H9 (cell line): ENCODE measurements at regions not wholly inside any gene's neighbourhood (a gene's known extent, or its start where the extent isn't known, plus 50 kb on each side); places are given as distances from the start of the nearest gene placed in this dataset.

Source experiments
- DNase-seq: peaks from one replicate; pipeline ENCODE4 v3.0.0-alpha.2; 2017
- H2AFZ ChIP-seq: one replicate; pipeline ENCODE4 v1.6.1; 2013; ENCODE audit warnings: mild to moderate bottlenecking, low read length, control low read depth, moderate library complexity
- H2AK5ac ChIP-seq: 2 replicates; pipeline ENCODE4 v1.6.1; 2013; ENCODE audit warnings: low read length, control low read depth, mixed read lengths; ENCODE audit not compliant: insufficient read length
- H2BK120ac ChIP-seq: one replicate; pipeline ENCODE4 v1.6.1; 2013; ENCODE audit warnings: low read depth, mild to moderate bottlenecking, low read length, control low read depth, inconsistent platforms; ENCODE audit not compliant: poor library complexity, severe bottlenecking
- H2BK12ac ChIP-seq: 2 replicates; pipeline ENCODE4 v1.6.1; 2013; ENCODE audit warnings: low read length, control low read depth, mixed read lengths, low read depth; ENCODE audit not compliant: insufficient read length
- H2BK15ac ChIP-seq: 2 replicates; pipeline ENCODE4 v1.6.1; 2013; ENCODE audit warnings: low read depth, low read length, control low read depth
- H2BK20ac ChIP-seq: one replicate; pipeline ENCODE4 v1.6.1; 2013; ENCODE audit warnings: low read depth, mild to moderate bottlenecking, low read length, control low read depth, inconsistent platforms; ENCODE audit not compliant: poor library complexity, severe bottlenecking
- H2BK5ac ChIP-seq: 2 replicates; pipeline ENCODE4 v1.6.1; 2013; ENCODE audit warnings: low read length, control low read depth, mixed read lengths; ENCODE audit not compliant: insufficient read length
- H3K14ac ChIP-seq: 2 replicates; pipeline ENCODE4 v1.6.1; 2013; ENCODE audit warnings: low read length, control low read depth; ENCODE audit not compliant: insufficient read depth
- H3K18ac ChIP-seq: 2 replicates; pipeline ENCODE4 v1.6.1; 2013; ENCODE audit warnings: low read depth, mild to moderate bottlenecking, mixed read lengths, low read length, control low read depth; ENCODE audit not compliant: insufficient read length
- H3K23ac ChIP-seq: 2 replicates; pipeline ENCODE4 v1.6.1; 2013; ENCODE audit warnings: low read length, control low read depth, mixed read lengths, low read depth; ENCODE audit not compliant: insufficient read length
- H3K23me2 ChIP-seq: 2 replicates; pipeline ENCODE4 v1.6.1; 2013; ENCODE audit warnings: low read depth, mild to moderate bottlenecking, mixed read lengths, low read length, control low read depth; ENCODE audit not compliant: insufficient read length, poor library complexity, severe bottlenecking
- H3K27ac ChIP-seq: 2 replicates; pipeline ENCODE4 v1.5.1; 2013; ENCODE audit warnings: low read length, control low read depth, mixed read lengths, low read depth; ENCODE audit not compliant: insufficient read length
- H3K27me3 ChIP-seq: 2 replicates; pipeline ENCODE4 v1.6.1; 2013; ENCODE audit warnings: low read length, control low read depth, inconsistent platforms; ENCODE audit not compliant: insufficient read depth
- H3K4ac ChIP-seq: 2 replicates; pipeline ENCODE4 v1.6.1; 2013; ENCODE audit warnings: low read depth, mild to moderate bottlenecking, control low read depth, inconsistent platforms, low read length, moderate library complexity
- H3K4me1 ChIP-seq: 2 replicates; pipeline ENCODE4 v1.6.1; 2013; ENCODE audit warnings: low read length, control low read depth, inconsistent platforms; ENCODE audit not compliant: insufficient read depth
- H3K4me2 ChIP-seq: 2 replicates; pipeline ENCODE4 v1.6.1; 2013; ENCODE audit warnings: low read length, control low read depth, mixed read lengths; ENCODE audit not compliant: insufficient read length, insufficient read depth
- H3K56ac ChIP-seq: 2 replicates; pipeline ENCODE4 v1.6.1; 2013; ENCODE audit warnings: low read depth, mild to moderate bottlenecking, mixed read lengths, low read length, control low read depth; ENCODE audit not compliant: insufficient read length
- H3K79me1 ChIP-seq: 2 replicates; pipeline ENCODE4 v1.6.1; 2013; ENCODE audit warnings: low read depth, mild to moderate bottlenecking, moderate library complexity, low read length, control low read depth, inconsistent platforms; ENCODE audit not compliant: insufficient read depth, poor library complexity, severe bottlenecking
- H3K79me2 ChIP-seq: 2 replicates; pipeline ENCODE4 v1.6.1; 2013; ENCODE audit warnings: low read length, control low read depth, inconsistent platforms; ENCODE audit not compliant: insufficient read depth
- H3K9ac ChIP-seq: 2 replicates; pipeline ENCODE4 v1.6.1; 2013; ENCODE audit warnings: low read length, control low read depth, mixed read lengths; ENCODE audit not compliant: insufficient read length; ENCODE audit errors: extremely low read depth
- H3K9me3 ChIP-seq: one replicate; pipeline ENCODE4 v1.6.1; 2013; ENCODE audit warnings: low read depth, low read length, inconsistent platforms; ENCODE audit not compliant: control insufficient read depth
- H3T11ph ChIP-seq: one replicate; pipeline ENCODE4 v1.6.1; 2013; ENCODE audit warnings: mild to moderate bottlenecking, low read length, control low read depth, inconsistent platforms
- H4K20me1 ChIP-seq: one replicate; pipeline ENCODE4 v1.6.1; 2013; ENCODE audit not compliant: control insufficient read depth, insufficient read length, insufficient read depth
- H4K5ac ChIP-seq: 2 replicates; pipeline ENCODE4 v1.6.1; 2013; ENCODE audit warnings: low read depth, mild to moderate bottlenecking, mixed read lengths, low read length, control low read depth; ENCODE audit not compliant: insufficient read length
- H4K8ac ChIP-seq: replicated peaks from 2 replicates; pipeline ENCODE4 v1.6.1; 2013; ENCODE audit warnings: low read length, control low read depth, mixed read lengths, low read depth; ENCODE audit not compliant: insufficient read length
- H4K91ac ChIP-seq: 2 replicates; pipeline ENCODE4 v1.6.1; 2013; ENCODE audit warnings: low read depth, mild to moderate bottlenecking, moderate library complexity, mixed read lengths, low read length, control low read depth; ENCODE audit not compliant: insufficient read length
- H3K27ac Mint-ChIP-seq, 3 experiments: 2 replicates in 2 of 3; 3 replicates in 1 of 3; pipeline ENCODE4 v1.8.0; 2020 to 2021; ENCODE audit warnings: mixed read lengths in 3 of 3, mild to moderate bottlenecking in 1 of 3, moderate library complexity in 1 of 3
- H3K27me3 Mint-ChIP-seq: 2 replicates; pipeline ENCODE4 v1.8.0; 2021; ENCODE audit warnings: low read depth, mild to moderate bottlenecking, moderate library complexity, mixed read lengths
- H3K36me3 Mint-ChIP-seq, 3 experiments: 2 replicates in 2 of 3; 3 replicates in 1 of 3; pipeline ENCODE4 v1.8.0; 2020 to 2021; ENCODE audit warnings: low read depth in 3 of 3, mixed read lengths in 3 of 3; ENCODE audit not compliant: insufficient read depth in 1 of 3
- H3K4me1 Mint-ChIP-seq, 2 experiments: 2 replicates each; pipeline ENCODE4 v1.8.0; 2020; ENCODE audit warnings: mixed read lengths in 2 of 2
- H3K4me3 Mint-ChIP-seq, 2 experiments: 2 replicates in 1 of 2; 3 replicates in 1 of 2; pipeline ENCODE4 v1.8.0; 2020 to 2021; ENCODE audit warnings: mild to moderate bottlenecking in 2 of 2, mixed read lengths in 2 of 2, moderate library complexity in 1 of 2
- H3K9me3 Mint-ChIP-seq, 2 experiments: 2 replicates in 1 of 2; 3 replicates in 1 of 2; pipeline ENCODE4 v1.8.0; 2020; ENCODE audit warnings: mild to moderate bottlenecking in 2 of 2, mixed read lengths in 2 of 2, moderate library complexity in 1 of 2
- WGBS: extraction: QIAGEN DNeasy Blood & Tissue Kit; methylation state at CpG from one replicate; pipeline ENCODE4 v1.1.7; 2013; ENCODE audit warnings: missing lambda C conversion rate, low lambda C conversion rate, mixed read lengths; ENCODE audit not compliant: insufficient read length; ENCODE audit errors: extremely low coverage; 5-methylcytosine and 5-hydroxymethylcytosine counted together
- TF ChIP-seq, protein P1 (sequence below): fragments of 200-600 bp; sonication (generic); conservative IDR thresholded peaks from 3 replicates; pipeline ENCODE4 v1.8.0; 2021; ENCODE audit warnings: antibody characterized with exemption, mild to moderate bottlenecking

DNA sequence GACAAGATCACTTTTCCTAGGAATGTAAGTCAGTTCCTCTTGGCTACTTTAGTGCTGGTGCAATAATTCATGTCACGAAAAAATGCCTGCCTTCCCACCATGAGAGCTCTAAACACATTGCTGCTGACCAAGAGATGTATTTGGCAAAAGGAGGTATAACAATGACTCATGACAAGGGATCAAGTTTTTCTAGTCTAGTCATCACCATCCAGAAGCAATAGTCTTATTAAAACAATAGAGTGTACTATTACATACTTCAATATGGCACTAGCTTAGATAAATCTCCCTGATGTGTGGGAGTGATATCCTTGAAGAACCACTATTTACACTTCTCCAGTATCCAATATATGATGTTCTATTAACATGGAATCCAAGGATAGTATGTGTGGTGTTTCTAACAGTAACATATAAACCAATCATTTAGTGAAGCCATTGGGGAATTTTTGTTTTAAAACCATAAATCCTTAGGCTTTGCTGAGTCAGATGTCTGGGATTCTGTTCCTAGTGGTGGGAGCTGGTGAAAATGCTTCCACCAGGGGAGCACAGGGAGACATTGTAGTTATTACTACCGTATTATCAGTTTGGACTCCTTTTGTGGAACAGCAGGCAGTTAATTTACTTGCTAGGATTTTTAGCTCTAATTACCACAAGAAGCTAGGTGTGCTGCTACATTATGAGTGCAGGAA lies 1387.5 kb downstream of the LRFN5 start:
- Histone ChIP-seq H3K18ac (no peak overlapping the region), H2AK5ac (no peak overlapping the region), H3K23ac (no peak overlapping the region), H3K23me2 (no peaks in the 10 kb centered on the region), H4K91ac (no peak overlapping the region), H2BK20ac (no peak overlapping the region), H3K4ac (no peak overlapping the region), H4K20me1 (no peaks in the 10 kb centered on the region), H3K56ac (no peak overlapping the region), H3K4me1 (no peaks in the 10 kb centered on the region), H2AFZ (no peak overlapping the region), H3K9me3 (no peaks in the 10 kb centered on the region), H3K4me2 (no peak overlapping the region), H4K8ac (no peak overlapping the region), H3K27ac (no peak overlapping the region), H4K5ac (no peak overlapping the region), H3K9ac (no peak overlapping the region), H3K79me1 (no peaks in the 10 kb centered on the region), H2BK120ac (no peak overlapping the region), H2BK15ac (no peak overlapping the region), H3K14ac (no peak overlapping the region), H3T11ph (no peak overlapping the region), H2BK12ac (no peak overlapping the region), H2BK5ac (no peak overlapping the region), H3K79me2 (no peaks in the 10 kb centered on the region), H3K27me3 (no peaks in the 10 kb centered on the region)
- no CpG with 5 or more reads among the region's 2 CpGs for WGBS
- H3K9me3 Mint-ChIP-seq = peaks cover 0 to 3% of the 10 kb centered on the region in 2 experiments; a peak in 4 of 5 replicates
- H3K4me3 Mint-ChIP-seq = no peak overlapping the region
- H3K36me3 Mint-ChIP-seq = no peaks in the 10 kb centered on the region
- TF ChIP-seq, protein P1, sequence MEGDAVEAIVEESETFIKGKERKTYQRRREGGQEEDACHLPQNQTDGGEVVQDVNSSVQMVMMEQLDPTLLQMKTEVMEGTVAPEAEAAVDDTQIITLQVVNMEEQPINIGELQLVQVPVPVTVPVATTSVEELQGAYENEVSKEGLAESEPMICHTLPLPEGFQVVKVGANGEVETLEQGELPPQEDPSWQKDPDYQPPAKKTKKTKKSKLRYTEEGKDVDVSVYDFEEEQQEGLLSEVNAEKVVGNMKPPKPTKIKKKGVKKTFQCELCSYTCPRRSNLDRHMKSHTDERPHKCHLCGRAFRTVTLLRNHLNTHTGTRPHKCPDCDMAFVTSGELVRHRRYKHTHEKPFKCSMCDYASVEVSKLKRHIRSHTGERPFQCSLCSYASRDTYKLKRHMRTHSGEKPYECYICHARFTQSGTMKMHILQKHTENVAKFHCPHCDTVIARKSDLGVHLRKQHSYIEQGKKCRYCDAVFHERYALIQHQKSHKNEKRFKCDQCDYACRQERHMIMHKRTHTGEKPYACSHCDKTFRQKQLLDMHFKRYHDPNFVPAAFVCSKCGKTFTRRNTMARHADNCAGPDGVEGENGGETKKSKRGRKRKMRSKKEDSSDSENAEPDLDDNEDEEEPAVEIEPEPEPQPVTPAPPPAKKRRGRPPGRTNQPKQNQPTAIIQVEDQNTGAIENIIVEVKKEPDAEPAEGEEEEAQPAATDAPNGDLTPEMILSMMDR = no peak
- H3K27ac Mint-ChIP-seq = no peak overlapping the region
- H3K4me1 Mint-ChIP-seq = no peaks in the 10 kb centered on the region
- H3K27me3 Mint-ChIP-seq = no peaks in the 10 kb centered on the region
- no peak for DNase-seq
